Uterus (tissue), 2 donors: ENCODE measurements at regions not wholly inside any gene's neighbourhood (a gene's known extent, or its start where the extent isn't known, plus 50 kb on each side); places are given as distances from the start of the nearest gene placed in this dataset.

Source experiments
- POLR2A ChIP-seq, 2 donors: fragments of 450-650 bp; IDR thresholded peaks; one replicate each; pipeline ENCODE4 v1.6.1; 2016; ENCODE audit warnings: antibody characterized with exemption in 2 of 2, mild to moderate bottlenecking in 1 of 2, moderate library complexity in 1 of 2
- TF ChIP-seq, protein P1 (sequence below), 4 experiments: fragments of 200-600 bp in 2 of 4; fragments of 450-650 bp in 2 of 4; sonication (generic) in 2 of 4; IDR thresholded peaks; one replicate each; pipeline ENCODE4 v1.5.1; 2016 to 2019; ENCODE audit warnings: antibody characterized with exemption in 4 of 4, mild to moderate bottlenecking in 2 of 4, moderate library complexity in 1 of 4

GRCh38 chr6:148085631-148086331 lies 256.9 kb upstream of the SASH1 start:
- TF ChIP-seq, protein P1, sequence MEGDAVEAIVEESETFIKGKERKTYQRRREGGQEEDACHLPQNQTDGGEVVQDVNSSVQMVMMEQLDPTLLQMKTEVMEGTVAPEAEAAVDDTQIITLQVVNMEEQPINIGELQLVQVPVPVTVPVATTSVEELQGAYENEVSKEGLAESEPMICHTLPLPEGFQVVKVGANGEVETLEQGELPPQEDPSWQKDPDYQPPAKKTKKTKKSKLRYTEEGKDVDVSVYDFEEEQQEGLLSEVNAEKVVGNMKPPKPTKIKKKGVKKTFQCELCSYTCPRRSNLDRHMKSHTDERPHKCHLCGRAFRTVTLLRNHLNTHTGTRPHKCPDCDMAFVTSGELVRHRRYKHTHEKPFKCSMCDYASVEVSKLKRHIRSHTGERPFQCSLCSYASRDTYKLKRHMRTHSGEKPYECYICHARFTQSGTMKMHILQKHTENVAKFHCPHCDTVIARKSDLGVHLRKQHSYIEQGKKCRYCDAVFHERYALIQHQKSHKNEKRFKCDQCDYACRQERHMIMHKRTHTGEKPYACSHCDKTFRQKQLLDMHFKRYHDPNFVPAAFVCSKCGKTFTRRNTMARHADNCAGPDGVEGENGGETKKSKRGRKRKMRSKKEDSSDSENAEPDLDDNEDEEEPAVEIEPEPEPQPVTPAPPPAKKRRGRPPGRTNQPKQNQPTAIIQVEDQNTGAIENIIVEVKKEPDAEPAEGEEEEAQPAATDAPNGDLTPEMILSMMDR (IDR thresholded peaks at IDR 0.05): no peak
- TF ChIP-seq POLR2A (IDR thresholded peaks at IDR 0.05): no peak
